ENCODE measurements at regions not wholly inside any gene's neighbourhood (a gene's known extent, or its start where the extent isn't known, plus 50 kb on each side); places are given as distances from the start of the nearest gene placed in this dataset.

- TF ChIP-seq CTCF (IDR thresholded peaks at IDR 0.05; ENCODE audit: borderline replicate concordance, insufficient read depth, low read depth, low read length) = no peak
- H3K4me3 ChIP-seq (ENCODE audit: low read depth, low read length) = no peak overlapping the region
Measured at GRCh38 chr10:47146572-47146971, 153.4 kb upstream of the GDF10 start.

- no peak for TF ChIP-seq CTCF (IDR thresholded peaks at IDR 0.05; ENCODE audit: borderline replicate concordance, insufficient read depth, low read depth, low read length)
- no peak overlapping the region for H3K4me3 ChIP-seq (ENCODE audit: low read depth, low read length)
Measured at GRCh38 chr10:47147186-47147585, 152.8 kb upstream of the GDF10 start.

GRCh38 chr10:47150581-47150980, 149.4 kb upstream of the GDF10 start:
- no peak for TF ChIP-seq CTCF (IDR thresholded peaks at IDR 0.05; ENCODE audit: borderline replicate concordance, insufficient read depth, low read depth, low read length)
- no peak overlapping the region for H3K4me3 ChIP-seq (ENCODE audit: low read depth, low read length)

GRCh38 chr10:47151920-47152319, 148.1 kb upstream of the GDF10 start:
- no peak for TF ChIP-seq CTCF (IDR thresholded peaks at IDR 0.05; ENCODE audit: borderline replicate concordance, insufficient read depth, low read depth, low read length)
- no peak overlapping the region for H3K4me3 ChIP-seq (ENCODE audit: low read depth, low read length)

- H3K4me3 ChIP-seq (ENCODE audit: low read depth, low read length) = no peak overlapping the region
- peak; percentile 9; the same call in 1 of the 2 replicates for TF ChIP-seq CTCF (IDR thresholded peaks at IDR 0.05; ENCODE audit: borderline replicate concordance, insufficient read depth, low read depth, low read length)
Measured at GRCh38 chr10:47152861-47153349, 147.1 kb upstream of the GDF10 start.

- H3K4me3 ChIP-seq (ENCODE audit: low read depth, low read length) = no peak overlapping the region
- TF ChIP-seq CTCF (IDR thresholded peaks at IDR 0.05; ENCODE audit: borderline replicate concordance, insufficient read depth, low read depth, low read length) = no peak
Measured at GRCh38 chr10:47154762-47155161, 145.2 kb upstream of the GDF10 start.

GRCh38 chr10:47156873-47157272, 143.1 kb upstream of the GDF10 start:
- H3K4me3 ChIP-seq (ENCODE audit: low read depth, low read length) = no peak overlapping the region
- TF ChIP-seq CTCF (IDR thresholded peaks at IDR 0.05; ENCODE audit: borderline replicate concordance, insufficient read depth, low read depth, low read length) = no peak
